NCI-H128 (cell line): ENCODE measurements at regions not wholly inside any gene's neighbourhood (a gene's known extent, or its start where the extent isn't known, plus 50 kb on each side); places are given as distances from the start of the nearest gene placed in this dataset.
"Not testable (repeated sequence)": the region's sequence is repeated elsewhere in the genome, so short reads cannot be mapped to it uniquely, and the experiment has no call there.

Source experiments
- DNase-seq: peaks from one replicate; lab custom pipeline; 2025; ENCODE audit not compliant: unreplicated experiment; lab: John Stamatoyannopoulos, UW

DNA sequence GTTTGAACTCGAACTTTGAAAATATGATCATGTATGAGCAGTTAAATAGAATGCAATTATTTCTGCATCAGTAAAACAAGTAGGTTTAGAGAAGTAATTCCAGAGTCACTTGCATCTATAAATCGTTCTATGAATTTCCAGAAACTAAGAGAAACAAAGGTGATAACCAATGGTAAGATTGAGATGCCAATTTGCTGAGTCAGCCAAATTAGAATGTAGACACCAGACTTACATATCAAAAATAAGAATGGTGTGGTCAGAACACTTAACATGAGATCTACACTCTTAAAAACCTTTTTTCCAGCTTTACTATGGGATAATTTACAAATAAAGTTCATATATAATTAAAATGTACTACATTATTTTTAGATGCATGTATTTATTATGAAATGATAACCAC lies 1435.9 kb downstream of the OTOL1 start:
- no peak for DNase-seq

DNA sequence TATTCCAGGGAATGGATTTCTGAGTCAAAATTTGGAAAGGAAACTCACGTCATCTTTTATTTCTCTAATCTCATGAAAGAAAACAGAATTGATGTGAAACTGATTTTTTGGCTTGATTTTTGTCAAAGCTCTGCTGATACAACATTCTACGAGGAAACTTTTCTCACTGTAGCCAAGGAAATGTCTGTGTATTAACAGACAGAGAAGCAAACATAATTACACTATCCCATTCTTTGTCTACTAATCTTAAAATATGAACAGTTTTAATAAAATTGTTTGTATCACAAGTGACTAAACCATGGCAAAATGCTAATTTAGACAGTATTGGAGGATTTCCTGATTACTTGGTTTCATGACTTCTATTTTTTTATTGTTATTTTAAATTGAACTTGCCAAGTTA lies 1437.0 kb downstream of the OTOL1 start:
- DNase-seq = no peak

GRCh38 chr3:162936706-162937105 lies 1440.1 kb downstream of the OTOL1 start:
- DNase-seq = no peak

- no peak for DNase-seq
Measured at GRCh38 chr3:162938083-162938482, 1441.5 kb downstream of the OTOL1 start.

DNA sequence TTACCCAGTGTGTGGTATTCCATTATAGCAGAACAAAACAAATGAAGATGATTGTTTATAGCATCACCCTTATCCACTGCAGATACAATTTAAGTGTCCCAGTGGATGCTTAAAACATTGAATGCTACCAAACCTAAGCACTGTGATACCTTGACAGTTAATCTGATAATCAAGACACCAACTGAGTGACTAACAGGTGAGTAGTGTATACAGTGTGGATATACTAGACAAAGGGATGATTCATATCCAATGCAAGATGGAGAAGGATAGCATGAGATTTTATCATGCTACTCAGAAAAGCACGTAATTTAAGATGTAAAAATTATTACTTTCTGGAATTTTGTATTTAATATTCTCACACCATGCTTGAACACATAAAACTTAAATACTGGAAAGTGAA lies 1449.0 kb downstream of the OTOL1 start:
- DNase-seq = no peak

- no peak for DNase-seq
Measured at GRCh38 chr3:162956711-162957110, 1460.1 kb downstream of the OTOL1 start.

- DNase-seq = no peak
Measured at GRCh38 chr3:162960269-162960668, 1463.7 kb downstream of the OTOL1 start.

DNA sequence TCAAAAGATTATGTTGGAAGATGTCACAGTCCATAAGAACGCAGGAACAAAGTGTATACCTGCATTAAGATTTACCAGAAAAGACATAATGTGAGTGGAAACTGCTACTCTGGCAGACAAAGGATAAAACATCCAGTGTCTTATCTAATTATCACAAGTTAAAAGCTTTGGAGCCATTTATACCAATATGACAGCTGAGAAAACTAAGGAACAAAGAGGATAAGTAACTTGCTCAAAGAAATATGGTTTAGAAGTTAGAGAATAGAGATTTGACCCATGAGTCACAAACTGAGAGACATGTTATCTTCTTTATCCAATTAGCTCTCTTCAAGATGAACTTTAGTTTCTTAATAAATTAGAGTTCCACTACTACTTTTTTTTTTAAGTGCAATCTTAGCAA lies 1473.7 kb downstream of the OTOL1 start:
- DNase-seq = no peak

- DNase-seq = no peak
Measured at GRCh38 chr3:162971715-162972114, 1475.1 kb downstream of the OTOL1 start.

GRCh38 chr3:162973428-162973917 lies 1476.9 kb downstream of the OTOL1 start:
- DNase-seq = no peak

DNA sequence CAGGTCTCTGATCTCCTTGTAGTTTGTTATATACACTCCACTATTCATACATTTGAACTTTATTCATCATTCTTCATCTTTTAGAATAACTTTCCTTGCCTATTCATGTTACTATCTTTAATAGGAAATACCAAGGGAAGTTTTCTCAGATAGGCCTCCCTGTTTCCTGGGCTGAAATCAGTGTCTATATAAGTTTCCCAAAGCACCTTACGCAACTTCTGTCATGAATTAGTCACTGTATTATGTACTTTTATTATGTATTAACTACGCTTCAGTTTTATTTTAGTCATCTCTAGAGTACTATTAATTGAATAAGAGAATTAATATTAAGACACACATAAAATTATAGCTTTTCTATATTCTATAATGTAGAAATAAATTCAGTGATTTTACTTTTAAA lies 1481.5 kb downstream of the OTOL1 start:
- DNase-seq = no peak

- no peak for DNase-seq
Measured at GRCh38 chr3:162984746-162985145, 1488.1 kb downstream of the OTOL1 start.

- DNase-seq = not testable (repeated sequence)
Measured at GRCh38 chr3:162987085-162987794, 1490.6 kb downstream of the OTOL1 start.

- no peak for DNase-seq
Measured at GRCh38 chr3:162992741-162993140, 1496.1 kb downstream of the OTOL1 start.

DNA sequence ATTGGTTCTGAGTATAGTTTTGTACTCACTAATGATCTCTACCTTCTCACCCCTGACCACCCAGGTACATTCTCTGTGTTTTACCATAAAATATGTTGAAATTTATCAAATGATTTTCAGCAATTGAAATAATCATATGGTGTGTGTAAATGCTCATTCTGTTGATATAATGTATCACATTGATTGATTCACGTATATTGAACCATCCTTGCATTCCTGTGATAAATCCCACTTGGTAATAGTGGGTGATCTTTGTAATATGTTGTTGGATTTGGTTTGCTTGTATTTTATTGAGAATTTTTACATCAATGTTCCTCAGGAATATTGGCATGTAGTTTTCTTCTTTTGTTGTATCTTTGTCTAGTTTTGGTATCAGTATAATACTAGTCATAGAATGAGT lies 1497.6 kb downstream of the OTOL1 start:
- no peak for DNase-seq

DNA sequence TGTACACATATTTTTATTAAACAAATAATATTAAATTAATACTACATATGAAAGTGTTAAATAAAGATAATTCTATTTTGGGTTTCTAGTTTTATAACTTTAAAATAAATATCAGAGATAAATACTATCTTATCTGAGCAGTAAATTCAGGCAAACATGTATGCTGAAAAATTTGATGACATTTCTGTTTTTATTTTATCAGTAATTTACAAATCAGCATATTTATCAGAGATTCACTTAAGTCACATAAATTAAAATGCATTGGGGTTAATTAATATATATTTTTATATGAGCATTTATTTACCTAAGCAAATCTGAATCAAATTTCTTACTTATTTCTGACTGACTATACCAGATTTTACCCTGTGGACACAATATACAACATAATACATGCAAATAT lies 1499.8 kb downstream of the OTOL1 start:
- no peak for DNase-seq

DNA sequence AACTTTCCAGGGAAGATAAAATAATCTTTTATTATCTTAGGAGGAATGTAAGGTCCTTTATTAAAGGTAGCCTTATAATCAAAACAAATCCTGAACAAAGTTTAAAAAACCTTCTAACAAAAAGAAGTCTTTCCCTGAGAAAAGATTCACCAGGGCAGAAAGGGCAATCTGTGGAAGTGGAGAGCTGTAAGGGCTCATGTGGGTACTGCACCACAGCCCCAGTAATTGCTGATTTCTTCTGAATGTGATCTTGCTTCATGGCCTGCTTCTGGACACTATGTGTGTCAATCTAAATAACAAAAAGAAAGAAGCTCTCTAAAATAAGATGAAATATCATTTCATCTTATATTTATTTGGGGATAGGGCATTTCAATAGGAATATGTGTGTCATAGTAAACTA lies 1501.6 kb downstream of the OTOL1 start:
- no peak for DNase-seq

DNA sequence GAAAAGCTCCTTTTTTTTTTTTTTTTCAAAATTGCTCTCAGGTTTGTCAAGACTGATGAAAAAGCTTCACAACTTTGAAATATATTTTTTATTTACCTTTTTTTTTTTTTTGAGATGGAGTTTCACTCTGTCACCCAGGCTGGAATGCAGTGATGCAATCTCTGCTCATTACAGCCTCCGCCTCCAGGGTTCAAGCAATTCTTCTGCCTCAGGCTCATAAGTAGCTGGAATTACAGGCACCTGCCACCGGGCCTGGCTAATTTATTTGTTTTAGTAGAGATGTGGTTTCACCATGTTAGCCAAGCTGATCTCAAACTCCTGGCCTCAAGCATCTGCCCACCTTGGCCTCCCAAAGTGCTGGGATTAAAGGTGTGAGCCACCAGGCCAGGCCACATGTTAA lies 1515.0 kb downstream of the OTOL1 start:
- DNase-seq = no peak

DNA sequence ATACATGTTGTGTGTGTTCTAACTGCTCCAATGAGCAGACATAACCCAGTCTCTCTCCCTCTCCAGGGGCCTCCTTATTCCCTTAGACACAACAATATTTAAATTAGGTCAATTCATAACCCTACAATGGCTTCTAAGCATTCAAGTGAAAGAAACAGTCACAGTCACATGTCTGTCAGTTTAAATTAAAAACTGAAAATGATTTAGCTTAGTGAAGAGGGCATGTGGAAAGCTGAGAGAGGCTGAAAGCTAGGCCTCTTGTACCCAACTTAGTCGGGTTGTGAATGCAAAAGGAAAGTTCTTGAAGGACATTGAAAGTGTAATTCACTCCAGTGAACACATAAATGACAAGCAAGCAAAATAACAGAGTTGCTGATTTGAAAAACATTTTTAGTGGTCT lies 1519.6 kb downstream of the OTOL1 start:
- DNase-seq = no peak

GRCh38 chr3:163018067-163018466 lies 1521.5 kb downstream of the OTOL1 start:
- DNase-seq = no peak

GRCh38 chr3:163018664-163019063 lies 1522.1 kb downstream of the OTOL1 start:
- DNase-seq = no peak

- DNase-seq = no peak
Measured at GRCh38 chr3:163019260-163019659, 1522.7 kb downstream of the OTOL1 start.

DNA sequence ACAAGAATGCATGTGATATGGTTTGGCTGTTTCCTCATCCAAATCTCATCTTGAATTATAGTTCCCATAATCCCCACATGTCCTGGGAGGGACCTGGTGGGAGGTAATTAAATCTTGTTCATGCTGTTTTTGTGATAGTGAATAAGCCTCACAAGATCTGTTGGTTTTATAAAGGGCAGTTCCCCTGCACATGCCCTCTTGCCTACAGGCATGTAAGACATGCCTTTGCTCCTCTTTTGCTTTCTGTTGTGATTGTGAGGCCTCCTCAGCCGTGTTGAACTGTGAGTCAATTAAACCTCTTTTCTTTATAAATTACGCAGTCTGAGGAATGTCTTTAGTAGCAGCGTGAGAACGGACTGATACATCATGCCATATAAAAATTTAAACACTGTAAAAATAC lies 1537.0 kb downstream of the OTOL1 start:
- no peak for DNase-seq
